ENCODE measurements at regions not wholly inside any gene's neighbourhood (a gene's known extent, or its start where the extent isn't known, plus 50 kb on each side); places are given as distances from the start of the nearest gene placed in this dataset.
A peak's percentile ranks its signal among the peaks of the same experiment; 100 is the strongest.

DNA sequence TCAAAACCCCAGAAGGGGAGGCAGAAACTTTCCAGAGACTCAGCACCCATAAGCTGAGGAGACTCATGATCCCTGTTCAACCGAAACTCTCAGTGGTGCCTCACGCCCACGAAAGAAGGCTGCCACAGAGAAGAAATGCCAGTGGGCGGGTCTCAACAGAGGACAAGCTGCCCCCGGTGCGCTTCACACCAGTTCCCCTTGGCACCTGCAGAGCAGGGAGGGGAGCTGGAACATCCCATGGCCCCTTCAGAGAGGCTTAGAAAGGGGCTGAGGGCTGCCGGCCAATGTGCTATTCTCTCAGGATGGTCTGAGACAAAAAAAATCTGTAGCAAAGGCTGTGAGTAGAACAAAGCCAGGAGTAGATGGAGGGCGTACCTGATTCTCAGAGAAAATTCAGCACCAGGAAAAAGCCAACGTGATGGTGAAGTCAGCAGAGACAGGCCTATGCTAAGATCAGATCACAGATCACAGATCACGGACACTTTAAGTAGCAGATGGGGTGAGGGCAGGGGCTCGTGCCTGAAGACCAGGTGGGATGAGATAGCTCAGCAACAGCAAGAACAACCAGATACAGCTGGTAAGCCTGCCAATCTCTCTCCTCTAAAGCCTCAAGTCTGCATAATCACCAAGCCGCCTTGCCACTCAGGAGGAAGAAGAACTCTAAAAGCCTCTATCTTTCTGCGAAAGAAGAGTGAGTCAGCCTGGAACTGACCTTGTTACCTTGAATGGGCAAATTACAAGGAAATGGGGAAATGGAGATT lies 206.4 kb upstream of the GRIP1 start (continued):
- TF ChIP-seq REST (IDR thresholded peaks at IDR 0.05; ENCODE audit: unreplicated experiment) (no peak), CREB1 (CRISPR knock-in tag; IDR thresholded peaks at IDR 0.05; ENCODE audit: low read depth) (no peak)
- TF ChIP-seq, protein P1, sequence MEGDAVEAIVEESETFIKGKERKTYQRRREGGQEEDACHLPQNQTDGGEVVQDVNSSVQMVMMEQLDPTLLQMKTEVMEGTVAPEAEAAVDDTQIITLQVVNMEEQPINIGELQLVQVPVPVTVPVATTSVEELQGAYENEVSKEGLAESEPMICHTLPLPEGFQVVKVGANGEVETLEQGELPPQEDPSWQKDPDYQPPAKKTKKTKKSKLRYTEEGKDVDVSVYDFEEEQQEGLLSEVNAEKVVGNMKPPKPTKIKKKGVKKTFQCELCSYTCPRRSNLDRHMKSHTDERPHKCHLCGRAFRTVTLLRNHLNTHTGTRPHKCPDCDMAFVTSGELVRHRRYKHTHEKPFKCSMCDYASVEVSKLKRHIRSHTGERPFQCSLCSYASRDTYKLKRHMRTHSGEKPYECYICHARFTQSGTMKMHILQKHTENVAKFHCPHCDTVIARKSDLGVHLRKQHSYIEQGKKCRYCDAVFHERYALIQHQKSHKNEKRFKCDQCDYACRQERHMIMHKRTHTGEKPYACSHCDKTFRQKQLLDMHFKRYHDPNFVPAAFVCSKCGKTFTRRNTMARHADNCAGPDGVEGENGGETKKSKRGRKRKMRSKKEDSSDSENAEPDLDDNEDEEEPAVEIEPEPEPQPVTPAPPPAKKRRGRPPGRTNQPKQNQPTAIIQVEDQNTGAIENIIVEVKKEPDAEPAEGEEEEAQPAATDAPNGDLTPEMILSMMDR (conservative IDR thresholded peaks at IDR 0.05; ENCODE audit: low read depth in 2 of 2), result no peak

GRCh38 chr12:66896797-66897196 lies 217.9 kb upstream of the GRIP1 start:
- H3K4me3 ChIP-seq, result no peak overlapping the region
- no peak overlapping the region for H3K4me2 ChIP-seq
- H3K79me2 ChIP-seq (replicated peaks; ENCODE audit: insufficient read depth), result no peaks in the 10 kb centered on the region
- H3K27me3 ChIP-seq (ENCODE audit: insufficient read depth), result no peaks in the 10 kb centered on the region
- no peak overlapping the region for H3K4me3 Mint-ChIP-seq
- DNase-seq (ENCODE audit: low spot score) (no peak), ATAC-seq (peak; percentile 36; the same call in 2 of the 3 replicates)
- H4K20me1 ChIP-seq (replicated peaks; ENCODE audit: insufficient read depth), result no peaks in the 10 kb centered on the region
- H3K9me3 Mint-ChIP-seq, result no peaks in the 10 kb centered on the region
- H3K36me3 ChIP-seq (ENCODE audit: insufficient read depth), result no peaks in the 10 kb centered on the region
- H3K4me1 Mint-ChIP-seq, result peaks cover 31% of the 10 kb centered on the region
- TF ChIP-seq EZH2phosphoT487 (IDR thresholded peaks at IDR 0.05; ENCODE audit: unreplicated experiment), result no peak
- TF ChIP-seq CREB1 (CRISPR knock-in tag; IDR thresholded peaks at IDR 0.05; ENCODE audit: low read depth), result no peak
- no peak for TF ChIP-seq POLR2AphosphoS5 (IDR thresholded peaks at IDR 0.05; ENCODE audit: low read depth)
- H3K9me2 ChIP-seq (ENCODE audit: insufficient read depth), result peaks cover 8% of the 10 kb centered on the region; the same call in 1 of the 2 replicates
- H3F3A ChIP-seq (replicated peaks; ENCODE audit: low read depth), result no peaks in the 10 kb centered on the region
- no peak overlapping the region; the same call in 1 of the 2 replicates for H3K27ac ChIP-seq (ENCODE audit: low read depth)
- H3K4me1 ChIP-seq (ENCODE audit: insufficient read depth), result peaks cover 14% of the 10 kb centered on the region; the same call in 1 of the 2 replicates
- no peak overlapping the region for H2AFZ ChIP-seq
- no peaks in the 10 kb centered on the region for H3K36me3 Mint-ChIP-seq (ENCODE audit: low read depth)
- H3K27me3 Mint-ChIP-seq (ENCODE audit: insufficient read depth, low read depth, poor library complexity), result peaks cover 2% of the 10 kb centered on the region
- H3K27ac Mint-ChIP-seq, result no peak overlapping the region
